ENCODE measurements at regions not wholly inside any gene's neighbourhood (a gene's known extent, or its start where the extent isn't known, plus 50 kb on each side); places are given as distances from the start of the nearest gene placed in this dataset.
"Not testable (repeated sequence)": the region's sequence is repeated elsewhere in the genome, so short reads cannot be mapped to it uniquely, and the experiment has no call there.

DNA sequence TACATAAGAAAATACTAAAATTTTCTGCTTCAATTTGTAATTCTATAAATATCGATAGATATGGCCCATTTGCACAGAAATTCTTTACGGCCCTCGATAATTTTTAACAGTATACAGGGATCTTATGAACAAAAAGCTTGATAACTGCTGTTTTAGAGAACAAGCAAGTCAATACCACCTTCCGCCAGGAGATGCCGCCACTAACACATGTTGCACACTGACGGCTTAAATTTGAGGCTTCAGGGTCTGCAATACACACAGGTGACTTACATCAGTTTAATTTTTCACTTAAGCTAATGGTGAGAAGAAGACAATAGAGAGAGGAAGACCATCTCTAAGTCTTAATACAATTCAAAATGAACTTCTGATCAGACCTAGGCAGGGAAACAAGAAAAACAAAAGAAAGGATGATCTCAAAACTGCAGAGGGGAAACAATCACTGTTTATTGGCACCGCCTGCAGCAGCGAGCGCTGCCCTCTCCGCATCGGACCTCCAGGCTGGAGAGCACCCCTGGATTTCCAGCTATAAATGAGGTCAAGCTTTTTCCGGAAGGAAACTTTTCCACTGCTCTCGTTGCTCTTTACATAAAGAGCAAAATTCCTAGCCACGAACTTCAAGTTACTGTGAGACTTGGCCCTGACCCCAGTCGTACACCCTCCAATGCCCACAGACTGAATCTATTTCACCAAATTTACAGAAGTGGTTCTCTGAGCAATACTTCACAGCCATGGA is 53.9 kb downstream of the OTOR start:
- DNase-seq: peak; percentile 29

DNA sequence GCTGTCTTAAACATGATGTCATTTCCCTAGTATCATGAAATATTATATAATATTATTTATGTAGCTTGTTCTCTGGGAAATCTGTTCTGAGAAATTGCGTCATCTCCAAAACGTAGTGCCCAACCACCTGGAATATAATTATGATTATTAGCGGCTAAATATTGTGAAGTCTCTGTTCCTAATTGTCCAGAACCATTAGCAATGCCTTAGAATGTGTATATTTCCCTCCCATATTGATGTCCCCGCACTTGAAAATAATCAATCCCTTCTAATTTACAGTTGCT is 54.4 kb downstream of the OTOR start:
- DNase-seq: no peak

DNA sequence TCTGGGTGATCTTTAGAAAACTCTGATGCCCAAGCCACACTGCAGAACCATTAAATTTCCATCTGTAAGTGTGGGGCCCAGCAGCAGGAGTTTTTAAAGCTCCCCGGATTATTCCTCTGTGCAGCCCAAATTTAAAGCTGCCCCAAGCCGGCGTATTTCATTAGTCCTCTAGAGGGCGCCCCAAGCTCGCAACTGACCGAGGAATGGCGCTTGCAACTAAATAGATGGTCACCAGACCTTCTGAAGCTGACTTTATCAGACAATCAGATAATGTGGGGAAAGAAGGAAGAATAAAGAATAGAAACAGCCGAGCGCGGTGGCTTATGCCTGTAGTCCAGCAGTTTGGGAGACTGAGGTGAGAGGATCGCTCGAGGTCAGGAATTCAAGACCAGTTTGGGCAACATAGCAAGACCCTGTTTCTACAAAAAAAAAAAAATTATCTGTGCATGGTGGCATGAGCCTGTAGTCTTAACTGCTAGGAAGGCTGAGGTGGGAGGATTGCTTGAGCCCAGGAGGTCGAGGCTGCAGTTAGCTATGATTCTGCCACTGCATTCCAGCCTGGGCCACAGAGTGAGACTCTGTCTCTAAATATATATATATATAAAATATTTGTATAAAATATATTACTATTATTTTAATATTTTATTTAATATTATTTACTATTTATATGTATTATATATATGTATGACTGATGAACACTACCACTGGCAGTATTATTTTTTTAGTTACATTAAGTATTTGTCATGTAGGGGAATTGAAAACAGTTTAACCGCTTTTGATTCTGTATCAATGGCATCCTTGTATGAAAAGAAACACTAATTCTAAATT is 56.0 kb downstream of the OTOR start:
- DNase-seq: no peak

DNA sequence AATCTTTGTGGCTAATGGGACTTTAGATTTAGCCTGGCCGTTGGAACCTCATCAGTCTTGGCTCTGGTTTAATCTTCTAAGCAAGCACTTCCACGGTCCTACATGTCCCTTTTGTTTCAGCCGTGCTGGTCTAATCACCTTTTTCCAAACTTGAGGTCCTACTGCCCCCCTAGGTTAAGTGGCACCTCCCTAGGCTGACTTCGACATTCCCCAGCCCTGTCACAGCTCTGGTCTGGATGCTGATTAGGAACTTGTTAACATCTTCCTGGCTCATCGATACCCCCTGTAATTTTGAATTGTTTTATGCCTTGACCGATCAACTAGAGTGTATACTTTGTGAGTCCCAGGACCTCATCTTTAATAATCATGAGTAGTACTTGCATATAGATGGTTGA is 56.6 kb downstream of the OTOR start:
- no peak for DNase-seq

DNA sequence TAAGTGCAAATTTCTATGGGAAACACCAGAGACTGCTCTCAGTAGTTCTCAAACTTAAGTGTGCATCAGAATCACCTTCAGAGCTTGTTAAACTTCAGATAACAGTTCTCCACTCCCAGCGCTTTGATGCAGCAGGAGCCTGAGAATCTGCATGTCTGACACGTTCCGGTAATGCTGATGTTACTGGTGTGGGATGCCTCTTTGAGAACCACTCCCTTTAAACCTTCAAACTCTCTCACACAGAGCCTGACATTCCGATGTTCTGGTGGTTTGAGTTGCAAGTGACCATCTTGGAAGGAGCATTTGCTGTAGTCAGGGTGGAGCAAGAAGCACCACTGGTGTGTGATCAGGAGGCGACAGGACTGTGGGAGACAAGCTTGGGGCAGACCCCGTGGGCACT is 57.9 kb downstream of the OTOR start:
- DNase-seq: no peak

DNA sequence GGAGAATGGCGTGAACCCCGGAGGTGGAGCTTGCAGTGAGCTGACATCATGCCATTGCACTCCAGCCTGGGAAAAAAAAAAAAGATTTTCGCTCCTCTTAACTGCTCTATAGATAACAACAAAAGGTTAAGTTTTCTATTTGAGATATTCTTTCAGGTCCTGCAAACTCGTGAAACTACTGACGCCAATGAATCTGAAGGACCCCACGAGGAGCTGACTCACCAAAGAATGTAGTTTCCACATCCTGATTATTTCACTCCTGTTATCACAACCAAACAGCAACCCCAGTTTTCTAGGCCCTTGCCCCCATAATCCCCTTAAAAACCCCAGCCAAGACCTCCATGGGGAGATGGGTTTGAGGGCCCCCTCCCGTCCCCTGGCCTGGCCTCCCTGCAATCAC is 58.7 kb downstream of the OTOR start:
- no peak for DNase-seq

DNA sequence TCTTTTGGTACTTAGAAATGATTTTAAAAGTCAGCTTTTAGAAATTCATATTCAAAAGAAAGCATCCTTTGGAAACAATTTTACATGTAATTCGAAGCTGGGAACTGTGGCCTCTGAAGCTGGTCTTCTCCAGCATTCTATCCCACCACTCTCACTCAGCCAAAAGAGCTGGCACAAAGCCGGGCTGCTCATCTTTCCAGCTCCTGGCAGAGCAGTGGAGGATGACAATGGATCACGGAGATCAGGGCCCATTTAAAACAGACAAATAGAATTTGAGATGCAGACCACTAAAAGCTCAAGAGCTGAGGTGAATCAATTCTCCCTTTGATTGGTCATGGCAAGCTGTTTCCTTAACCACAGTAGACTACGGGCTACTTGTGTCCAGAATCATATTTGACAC is 60.6 kb downstream of the OTOR start:
- DNase-seq: no peak

DNA sequence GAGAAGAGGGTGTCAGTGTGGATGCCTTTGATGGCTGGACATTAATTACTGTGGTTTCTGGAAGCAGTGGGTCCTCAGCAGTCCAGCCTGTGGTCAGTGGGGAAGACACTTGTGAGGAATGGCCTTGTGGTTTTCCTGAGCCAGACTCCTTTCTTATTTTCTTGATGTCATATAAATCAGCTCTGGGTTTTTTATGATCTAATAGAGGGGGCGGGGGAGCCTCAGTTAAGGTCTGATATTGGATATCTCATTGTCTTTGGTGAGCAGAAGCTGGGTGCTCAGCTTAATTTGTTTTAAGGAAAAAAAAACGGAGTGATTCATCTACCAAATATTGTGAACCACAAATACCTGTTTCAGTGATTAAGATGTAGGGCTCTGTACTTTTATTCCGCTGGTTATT is 62.1 kb downstream of the OTOR start:
- no peak for DNase-seq

DNA sequence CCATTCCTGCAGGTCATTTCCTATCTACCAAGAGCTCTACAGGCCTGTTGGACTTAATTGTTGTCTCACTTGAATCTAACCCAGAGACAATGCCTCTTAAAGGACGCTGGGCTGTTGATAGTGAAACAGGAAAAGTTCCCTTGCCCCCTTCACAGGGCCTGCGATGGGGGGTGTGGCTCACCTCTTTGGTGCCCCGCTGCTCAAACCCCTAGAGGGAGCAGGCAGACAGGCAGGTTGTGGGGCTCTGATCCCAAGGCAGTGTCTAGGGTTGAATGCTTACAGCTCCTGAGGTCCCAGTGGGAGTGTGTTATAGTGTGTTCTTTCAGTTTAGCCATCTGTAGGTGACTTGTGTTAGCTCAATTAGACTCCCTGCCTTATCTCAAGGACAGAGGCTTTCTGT is 68.0 kb downstream of the OTOR start:
- no peak for DNase-seq

DNA sequence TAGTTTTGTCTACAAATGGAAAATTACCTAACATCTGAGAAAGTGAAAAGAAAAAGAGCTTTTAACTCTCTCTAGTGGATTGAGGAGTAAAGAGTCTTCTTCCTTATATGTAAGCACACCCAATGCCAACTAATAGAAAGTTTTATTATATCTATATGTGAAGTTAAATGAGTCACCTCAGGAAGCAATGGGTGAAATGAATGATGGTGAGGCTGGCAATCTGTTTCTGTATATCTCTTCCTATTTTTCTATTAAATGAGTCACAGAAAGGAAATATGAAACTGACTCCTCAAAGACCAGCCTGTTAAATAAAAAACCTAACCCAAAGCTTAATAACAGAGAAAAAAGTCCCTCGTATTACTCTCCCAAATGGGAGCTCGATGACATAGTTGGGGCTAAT is 71.3 kb downstream of the OTOR start:
- no peak for DNase-seq

DNA sequence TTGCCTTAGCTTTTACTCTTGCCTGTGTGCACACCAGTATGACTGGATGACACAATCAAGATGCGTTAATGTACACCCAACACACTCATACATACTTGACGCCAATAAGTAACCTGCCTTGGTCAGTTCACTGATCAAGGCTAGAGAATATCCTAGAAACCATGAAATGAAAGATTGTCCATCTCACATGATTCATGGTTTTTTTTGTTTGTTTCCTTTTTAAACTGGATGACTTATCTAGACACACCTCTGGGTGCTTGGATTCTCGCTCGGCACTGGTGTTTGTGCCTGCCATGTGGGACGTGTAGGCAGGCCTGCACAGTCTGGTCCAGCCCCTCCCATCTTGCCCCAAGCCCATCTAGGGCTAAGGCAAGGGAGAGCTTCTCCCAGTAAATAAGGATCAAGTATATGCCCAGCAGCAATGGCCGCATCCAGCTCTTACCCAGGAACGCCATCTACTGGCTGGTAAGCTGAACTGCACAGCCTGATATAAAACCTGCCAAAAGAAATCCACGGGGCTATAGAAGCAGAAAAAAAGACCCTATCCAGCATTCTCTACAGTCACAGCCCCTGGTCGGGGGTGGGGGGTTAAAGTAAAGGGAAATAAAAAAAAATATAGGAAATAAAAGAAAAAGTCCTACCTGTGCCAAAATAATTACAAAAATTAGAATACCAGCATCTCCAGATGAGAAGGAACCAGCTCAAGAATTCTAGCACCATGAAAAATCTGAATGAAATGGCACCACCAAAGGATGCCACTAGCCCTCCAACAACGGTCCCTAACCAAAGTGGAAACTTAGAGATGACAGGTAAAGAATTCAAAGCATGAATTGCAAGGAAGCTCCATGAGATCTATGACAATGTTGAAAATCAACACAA is 73.3 kb downstream of the OTOR start:
- DNase-seq: peak; percentile 19

DNA sequence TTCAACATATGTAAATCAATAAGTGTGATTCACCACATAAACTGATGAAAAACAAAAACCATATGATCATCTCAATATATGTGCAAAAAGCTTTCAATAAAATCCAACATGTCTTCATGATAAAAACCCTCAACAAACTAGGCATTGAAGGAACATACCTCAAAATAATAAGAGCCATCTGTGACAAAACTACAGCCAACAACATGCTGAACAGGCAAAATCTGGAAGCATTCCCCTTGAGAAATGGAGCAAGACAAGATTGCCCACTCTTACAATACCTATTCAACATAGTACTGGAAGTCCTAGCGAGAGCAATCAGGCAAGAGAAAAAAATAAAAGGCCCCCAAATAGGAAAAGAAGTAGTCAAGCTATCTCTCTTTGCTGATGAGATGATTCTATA is 76.5 kb downstream of the OTOR start:
- no peak for DNase-seq

DNA sequence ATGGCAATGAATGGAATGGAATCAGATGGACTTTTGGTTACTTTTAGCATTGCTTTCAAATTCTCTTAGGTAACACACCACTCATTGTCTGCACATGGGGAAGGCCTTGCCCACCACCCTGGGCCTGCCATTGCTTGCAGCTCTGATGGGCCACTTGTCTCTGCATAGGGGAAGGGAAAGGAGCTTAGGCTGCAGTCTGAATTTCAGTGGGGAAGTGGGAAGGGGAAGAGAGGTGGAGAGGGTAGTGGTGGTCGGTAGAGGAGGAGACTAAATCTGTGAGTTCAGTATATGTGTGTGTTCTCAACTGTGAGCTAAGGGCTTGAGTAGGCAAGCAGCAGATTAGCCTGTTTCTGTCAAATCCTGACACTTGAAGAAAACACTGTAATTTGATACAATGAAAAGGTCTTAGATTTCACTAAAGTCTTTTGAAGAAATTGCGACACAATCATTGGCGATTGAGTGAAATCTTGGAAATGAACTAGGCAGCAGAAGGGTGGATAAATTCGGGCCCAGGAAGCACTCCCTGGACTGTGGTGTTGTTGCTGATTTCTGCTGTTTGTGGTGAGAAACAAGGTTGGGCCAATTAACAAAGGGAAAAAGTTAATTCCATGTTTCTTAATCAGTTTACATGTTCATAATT is 80.6 kb downstream of the OTOR start:
- DNase-seq: no peak

DNA sequence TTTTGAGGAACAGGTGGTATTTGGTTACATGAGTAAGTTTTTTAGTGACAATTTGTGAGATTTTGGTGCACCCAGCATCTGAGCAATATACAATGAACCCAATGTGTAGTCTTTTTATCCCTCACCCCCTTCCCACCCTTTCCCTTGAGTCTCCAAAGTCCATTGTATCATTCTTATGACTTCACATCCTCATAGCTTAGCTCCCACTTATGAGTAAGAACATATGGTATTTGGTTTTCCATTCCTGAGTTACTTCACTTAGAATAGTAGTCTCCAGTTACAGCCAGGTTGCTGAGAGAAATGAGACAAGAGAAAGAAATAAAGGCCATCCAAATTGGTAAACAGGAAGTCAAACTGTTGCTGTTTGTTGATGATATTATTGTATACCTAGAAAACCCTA is 87.5 kb downstream of the OTOR start:
- DNase-seq: not testable (repeated sequence)

DNA sequence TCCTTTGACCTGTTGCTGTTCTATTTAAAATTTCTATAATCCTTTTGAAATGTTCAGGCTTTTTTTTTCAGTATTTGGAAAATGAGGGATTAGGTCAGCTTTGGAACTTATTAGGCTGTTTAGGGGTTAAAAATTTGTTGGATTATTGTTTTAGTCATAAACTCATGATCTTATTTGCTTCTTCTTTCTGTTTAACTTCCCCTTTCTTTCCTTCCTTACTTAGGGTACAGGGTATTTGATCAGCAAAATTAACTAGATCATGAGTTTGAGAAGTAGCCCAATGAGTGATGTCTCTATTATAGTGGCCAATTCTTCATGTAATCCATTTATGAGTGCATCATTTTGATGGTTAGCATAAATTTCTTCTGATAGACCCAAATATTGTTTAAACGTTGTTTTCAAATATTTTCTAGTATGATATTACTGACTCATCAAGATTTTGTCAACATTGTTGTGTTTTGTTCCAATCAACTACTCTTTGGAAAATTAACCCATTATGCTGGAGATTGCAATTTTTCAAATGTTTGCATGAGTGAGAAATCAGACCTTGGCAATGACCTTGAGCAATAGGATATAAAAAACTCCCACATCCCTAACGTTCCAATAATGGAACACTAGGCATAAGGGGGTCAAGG is 94.4 kb downstream of the OTOR start:
- no peak for DNase-seq

DNA sequence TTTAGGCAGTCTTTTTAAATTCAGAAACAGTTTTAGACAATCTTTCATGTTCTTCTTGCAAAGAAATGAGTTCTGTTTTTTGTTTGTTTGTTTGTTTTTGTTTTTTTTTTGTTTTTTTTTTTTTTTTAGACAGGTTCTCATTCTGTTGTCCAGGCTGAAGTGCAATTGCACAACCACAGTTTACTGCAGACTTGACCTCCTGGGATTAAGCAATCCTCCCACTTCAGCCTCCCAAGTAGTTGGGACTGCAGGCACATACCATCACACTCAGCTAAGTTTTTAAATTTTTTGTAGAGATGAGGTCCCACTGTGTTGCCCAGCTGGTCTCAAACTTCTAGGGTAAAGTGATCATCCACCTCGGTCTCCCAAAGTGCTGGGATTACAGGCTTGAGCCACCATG is 96.2 kb downstream of the OTOR start:
- DNase-seq: no peak

DNA sequence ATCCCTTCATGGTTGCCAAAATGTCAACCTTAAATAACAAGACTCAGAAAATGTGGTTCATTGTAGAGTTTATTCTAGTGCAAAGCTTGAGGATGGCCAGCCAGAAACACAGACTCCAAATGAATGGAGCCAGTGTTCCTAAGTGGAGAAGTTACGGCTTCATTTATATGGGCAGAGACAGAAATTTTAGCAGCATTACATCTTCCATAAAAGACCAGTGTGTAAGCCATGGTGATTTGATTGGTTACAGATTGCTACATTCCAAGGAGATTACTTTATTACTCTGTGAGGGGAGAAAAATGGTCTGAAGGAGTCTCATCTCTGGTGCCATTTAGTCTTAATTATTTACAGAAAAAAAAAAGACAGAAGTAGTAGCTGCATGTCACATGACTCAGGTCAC is 97.8 kb downstream of the OTOR start:
- no peak for DNase-seq

DNA sequence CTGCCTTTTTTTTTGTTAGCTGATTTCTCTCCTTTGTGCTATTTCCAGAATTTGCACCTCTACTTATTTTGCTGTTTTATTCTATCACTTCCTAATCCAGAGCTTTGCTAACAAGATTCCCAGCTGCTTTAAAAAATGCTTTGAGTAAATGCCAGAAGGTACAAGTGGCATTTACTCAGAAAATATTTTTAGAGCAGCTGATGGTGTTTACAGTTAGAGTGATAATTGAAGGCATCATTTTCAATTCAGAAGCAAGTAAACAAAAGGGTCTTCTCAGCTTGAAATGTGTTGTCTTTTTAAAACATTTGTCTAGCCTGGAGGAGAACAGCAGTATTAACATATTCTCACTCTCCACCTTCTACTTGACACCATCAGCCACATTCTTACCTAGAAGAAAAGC is 99.9 kb downstream of the OTOR start:
- no peak for DNase-seq

DNA sequence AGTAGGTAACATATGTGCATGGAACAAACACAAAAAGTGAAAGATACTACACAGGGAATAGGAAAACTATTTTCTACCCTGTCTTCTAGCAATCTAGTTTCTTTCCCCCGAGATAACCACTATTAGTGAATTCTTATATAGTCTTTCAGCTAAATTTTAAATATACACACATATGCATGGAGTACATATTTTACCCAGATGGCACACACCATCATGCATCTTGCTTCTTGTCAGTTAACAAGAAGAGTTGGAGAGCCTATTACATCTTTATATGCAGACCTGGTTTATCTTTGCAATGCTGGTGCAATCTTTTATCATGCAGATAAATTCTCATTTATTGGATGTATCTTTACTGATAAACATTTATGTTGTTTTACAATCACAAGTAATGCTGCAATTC is 100.4 kb downstream of the OTOR start:
- DNase-seq: no peak

DNA sequence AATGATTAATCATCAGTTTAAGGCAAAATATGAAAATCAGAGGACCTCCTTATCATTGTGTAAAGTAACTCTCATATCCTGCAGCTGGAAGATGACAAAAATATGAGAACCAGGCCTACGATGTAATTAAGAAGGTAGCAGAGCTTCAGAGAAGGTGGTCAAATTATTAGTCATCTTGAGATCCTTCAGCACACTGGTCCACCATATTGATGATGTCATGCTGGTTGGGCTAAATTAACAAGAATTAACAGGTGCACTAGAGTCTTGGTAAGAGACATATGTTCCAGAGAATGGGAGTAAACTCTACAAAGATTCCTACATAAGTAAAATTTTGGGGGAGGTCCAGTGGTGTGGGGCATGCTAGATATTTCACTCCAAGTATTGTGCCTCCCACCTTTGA is 112.8 kb downstream of the OTOR start:
- DNase-seq: no peak

DNA sequence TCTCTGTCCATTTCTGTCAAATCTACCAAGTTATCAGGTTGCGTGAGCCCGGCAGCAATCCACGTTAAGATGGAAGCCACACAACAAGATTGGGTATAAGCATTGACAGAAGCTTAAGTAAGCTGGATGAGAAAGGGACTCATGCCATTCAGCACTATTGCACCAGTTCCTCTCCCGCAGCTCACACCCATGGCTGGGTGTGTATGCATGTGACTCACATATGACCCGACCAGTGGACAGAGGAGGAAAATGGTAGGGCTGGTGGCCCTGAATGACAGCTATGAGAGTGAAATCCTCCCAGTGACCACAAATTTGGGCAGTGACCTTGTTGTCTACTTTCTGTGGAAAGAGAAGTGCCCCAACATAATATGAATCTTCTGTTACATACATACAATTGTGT is 113.5 kb downstream of the OTOR start:
- DNase-seq: peak; percentile 24

DNA sequence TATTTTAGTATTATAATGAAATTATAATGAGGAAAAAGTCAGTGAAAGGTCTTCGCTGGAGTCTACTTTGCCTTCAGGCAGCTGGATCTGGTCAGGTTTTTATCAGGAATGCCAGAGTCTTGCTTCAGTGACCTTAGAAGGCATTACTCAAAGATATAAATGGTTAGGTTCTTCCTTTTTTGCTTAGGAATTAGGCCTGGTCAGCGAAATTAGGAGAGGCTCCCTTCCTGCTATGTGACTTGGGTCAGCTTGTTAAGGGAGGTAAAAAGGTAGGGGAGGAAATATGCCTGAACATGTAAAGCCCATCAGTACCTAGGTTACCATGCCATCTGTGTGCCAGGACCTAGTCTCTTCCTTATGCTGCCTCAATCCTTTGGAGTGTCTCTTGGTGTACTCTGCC is 115.1 kb downstream of the OTOR start:
- DNase-seq: no peak

DNA sequence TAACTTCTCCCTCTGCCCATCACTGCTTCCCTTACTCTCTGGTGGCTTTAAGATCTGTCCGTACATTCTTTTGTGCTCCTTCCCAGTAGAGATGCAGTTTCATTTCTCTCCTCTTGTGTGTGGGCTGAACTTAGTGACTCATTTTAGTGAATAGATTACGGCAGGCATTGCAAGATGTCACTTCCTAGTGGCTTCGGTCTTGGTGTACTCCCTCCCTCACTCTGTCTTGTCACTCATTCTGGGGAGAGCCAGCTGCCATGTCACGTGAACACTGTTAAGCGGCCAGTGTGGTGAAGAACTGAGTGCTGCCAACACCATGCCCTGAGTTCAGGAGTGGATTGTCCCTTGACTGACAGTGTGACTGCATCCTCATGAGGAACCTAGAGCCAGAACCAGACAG is 115.9 kb downstream of the OTOR start:
- DNase-seq: peak; percentile 98

Data from MV-4-11 (cell line).